ENCODE measurements at regions not wholly inside any gene's neighbourhood (a gene's known extent, or its start where the extent isn't known, plus 50 kb on each side); places are given as distances from the start of the nearest gene placed in this dataset.

GRCh38 chr13:111944171-111944583, 122.8 kb upstream of the SOX1 start:
- in situ Hi-C loops (cut with HindIII; ENCODE audit: low sequenced_read_pairs), result no loop called here
- no peak overlapping the region for H3K4me3 ChIP-seq (ENCODE audit: low read depth, low read length)
- DNase-seq (ENCODE audit: low read depth), result no peak
- no peak for TF ChIP-seq CTCF (IDR thresholded peaks at IDR 0.05; ENCODE audit: low read depth, low read length, missing control alignments)

GRCh38 chr13:111945086-111945485, 121.9 kb upstream of the SOX1 start:
- no peak overlapping the region for H3K4me3 ChIP-seq (ENCODE audit: low read depth, low read length)
- no peak for TF ChIP-seq CTCF (IDR thresholded peaks at IDR 0.05; ENCODE audit: low read depth, low read length, missing control alignments)
- in situ Hi-C loops (cut with HindIII; ENCODE audit: low sequenced_read_pairs), result no loop called here
- no peak for DNase-seq (ENCODE audit: low read depth)

- in situ Hi-C loops (cut with HindIII; ENCODE audit: low sequenced_read_pairs), result no loop called here
- H3K4me3 ChIP-seq (ENCODE audit: low read depth, low read length), result no peak overlapping the region
- no peak for DNase-seq (ENCODE audit: low read depth)
- no peak for TF ChIP-seq CTCF (IDR thresholded peaks at IDR 0.05; ENCODE audit: low read depth, low read length, missing control alignments)
Measured at GRCh38 chr13:111946214-111946613, 120.7 kb upstream of the SOX1 start.

- H3K4me3 ChIP-seq (ENCODE audit: low read depth, low read length), result no peak overlapping the region
- TF ChIP-seq CTCF (IDR thresholded peaks at IDR 0.05; ENCODE audit: low read depth, low read length, missing control alignments), result no peak
- in situ Hi-C loops (cut with HindIII; ENCODE audit: low sequenced_read_pairs), result no loop called here
- DNase-seq (ENCODE audit: low read depth), result no peak
Measured at GRCh38 chr13:111947026-111947810, 119.7 kb upstream of the SOX1 start.

GRCh38 chr13:111947876-111948275, 119.1 kb upstream of the SOX1 start:
- TF ChIP-seq CTCF (IDR thresholded peaks at IDR 0.05; ENCODE audit: low read depth, low read length, missing control alignments), result no peak
- in situ Hi-C loops (cut with HindIII; ENCODE audit: low sequenced_read_pairs), result no loop called here
- no peak for DNase-seq (ENCODE audit: low read depth)
- H3K4me3 ChIP-seq (ENCODE audit: low read depth, low read length), result no peak overlapping the region

GRCh38 chr13:111948281-111948680, 118.7 kb upstream of the SOX1 start:
- TF ChIP-seq CTCF (IDR thresholded peaks at IDR 0.05; ENCODE audit: low read depth, low read length, missing control alignments), result no peak
- in situ Hi-C loops (cut with HindIII; ENCODE audit: low sequenced_read_pairs), result no loop called here

More at GRCh38 chr13:111948281-111948680, 118.7 kb upstream of the SOX1 start:
- DNase-seq (ENCODE audit: low read depth), result no peak
- H3K4me3 ChIP-seq (ENCODE audit: low read depth, low read length), result no peak overlapping the region

Measured in astrocyte of the cerebellum (primary cell).